Endodermal cell (in vitro differentiated cells): ENCODE measurements at regions not wholly inside any gene's neighbourhood (a gene's known extent, or its start where the extent isn't known, plus 50 kb on each side); places are given as distances from the start of the nearest gene placed in this dataset.

Experiments
- DNase-seq: peaks from one replicate; pipeline ENCODE4 v3.0.0-alpha.2; 2017
- H3K27ac ChIP-seq: 2 replicates; pipeline ENCODE4 v1.5.1; 2013; ENCODE audit warnings: mild to moderate bottlenecking, low read depth, low read length, moderate library complexity
- H3K27me3 ChIP-seq: 2 replicates; pipeline ENCODE4 v1.6.1; 2013; ENCODE audit warnings: mild to moderate bottlenecking, low read length, moderate library complexity; ENCODE audit not compliant: insufficient read depth, control insufficient read depth, poor library complexity, severe bottlenecking
- H3K36me3 ChIP-seq: 2 replicates; pipeline ENCODE4 v1.7.0; 2013; ENCODE audit warnings: mild to moderate bottlenecking, low read length, moderate library complexity; ENCODE audit not compliant: control insufficient read depth, insufficient read depth
- H3K4me1 ChIP-seq: one replicate; pipeline ENCODE4 v1.7.0; 2013; ENCODE audit warnings: low read length; ENCODE audit not compliant: control insufficient read depth, insufficient read depth
- H3K4me3 ChIP-seq: 2 replicates; pipeline ENCODE4 v1.5.1; 2013; ENCODE audit warnings: mild to moderate bottlenecking, low read length, moderate library complexity
- H3K9ac ChIP-seq: 2 replicates; pipeline ENCODE4 v1.6.1; 2013; ENCODE audit warnings: mild to moderate bottlenecking, low read length, moderate library complexity; ENCODE audit not compliant: poor library complexity, severe bottlenecking; ENCODE audit errors: extremely low read depth
- H3K9me3 ChIP-seq: 2 replicates; pipeline ENCODE4 v1.6.1; 2013; ENCODE audit warnings: mild to moderate bottlenecking, low read length, moderate library complexity; ENCODE audit not compliant: control insufficient read depth
- H3K27ac Mint-ChIP-seq: 2 replicates; pipeline ENCODE4 v1.8.0; 2020; ENCODE audit warnings: mixed read lengths
- H3K27me3 Mint-ChIP-seq: 2 replicates; pipeline ENCODE4 v1.8.0; 2021; ENCODE audit warnings: mild to moderate bottlenecking, mixed read lengths; ENCODE audit not compliant: insufficient read depth
- H3K36me3 Mint-ChIP-seq: 2 replicates; pipeline ENCODE4 v1.8.0; 2020; ENCODE audit warnings: low read depth, mixed read lengths
- H3K4me1 Mint-ChIP-seq: 2 replicates; pipeline ENCODE4 v1.8.0; 2020; ENCODE audit warnings: mixed read lengths
- H3K4me3 Mint-ChIP-seq: 2 replicates; pipeline ENCODE4 v1.8.0; 2020; ENCODE audit warnings: mild to moderate bottlenecking, moderate library complexity, mixed read lengths
- H3K9me3 Mint-ChIP-seq: 2 replicates; pipeline ENCODE4 v1.8.0; 2020; ENCODE audit warnings: mild to moderate bottlenecking, mixed read lengths
- CTCF ChIP-seq: fragments of 200-600 bp; sonication (generic); conservative IDR thresholded peaks from 2 replicates; pipeline ENCODE4 v1.5.0; 2021; ENCODE audit warnings: antibody characterized with exemption, mild to moderate bottlenecking
- WGBS, 2 experiments: methylation state at CpG; one replicate each; pipeline versions ENCODE4 v1.1.5 to v1.1.7; 2013; ENCODE audit warnings: missing lambda C conversion rate in 2 of 2, mixed read lengths in 1 of 2; ENCODE audit not compliant: insufficient coverage in 1 of 2, insufficient read length in 1 of 2; 5-methylcytosine and 5-hydroxymethylcytosine counted together

- Histone ChIP-seq H3K27ac (no peak overlapping the region), H3K4me3 (no peak overlapping the region), H3K9me3 (no peaks in the 10 kb centered on the region), H3K9ac (no peak overlapping the region), H3K27me3 (no peaks in the 10 kb centered on the region), H3K36me3 (no peaks in the 10 kb centered on the region), H3K4me1 (no peaks in the 10 kb centered on the region)
- DNase-seq = no peak
- H3K27me3 Mint-ChIP-seq = no peaks in the 10 kb centered on the region
- H3K4me3 Mint-ChIP-seq = no peak overlapping the region
- H3K9me3 Mint-ChIP-seq = no peaks in the 10 kb centered on the region
- TF ChIP-seq CTCF = no peak
- H3K4me1 Mint-ChIP-seq = no peaks in the 10 kb centered on the region
- H3K36me3 Mint-ChIP-seq = no peaks in the 10 kb centered on the region
- H3K27ac Mint-ChIP-seq = no peak overlapping the region
- 98% methylated on average over 3 of the region's 3 CpGs; no CpG with 5 or more reads in 1 of the 2 experiments for WGBS, 2 experiments
These were observed 1333.1 kb downstream of the CDH8 start for GRCh38 chr16:60703096-60703495.

GRCh38 chr16:60686824-60687223 is 1349.4 kb downstream of the CDH8 start:
- 86 to 89% methylated on average over 1 to 2 of the region's 2 CpGs for WGBS, 2 experiments
- Mint-ChIP-seq H3K36me3 (no peaks in the 10 kb centered on the region), H3K27me3 (no peaks in the 10 kb centered on the region), H3K27ac (no peak overlapping the region), H3K9me3 (no peaks in the 10 kb centered on the region), H3K4me3 (no peak overlapping the region), H3K4me1 (no peaks in the 10 kb centered on the region)
- no peaks in the 10 kb centered on the region for H3K27me3 ChIP-seq
- no peak for DNase-seq
- no peak overlapping the region for H3K9ac ChIP-seq
- peaks cover 4% of the 10 kb centered on the region for H3K9me3 ChIP-seq
- H3K36me3 ChIP-seq = no peaks in the 10 kb centered on the region
- peak; percentile 61 for TF ChIP-seq CTCF
- H3K27ac ChIP-seq = no peak overlapping the region
- no peak overlapping the region for H3K4me3 ChIP-seq
- H3K4me1 ChIP-seq = no peaks in the 10 kb centered on the region

GRCh38 chr16:60684002-60684401 is 1352.2 kb downstream of the CDH8 start:
- H3K36me3 Mint-ChIP-seq = no peaks in the 10 kb centered on the region

More at GRCh38 chr16:60684002-60684401, 1352.2 kb downstream of the CDH8 start:
- Histone ChIP-seq H3K4me3 (no peak overlapping the region), H3K27me3 (no peaks in the 10 kb centered on the region), H3K36me3 (no peaks in the 10 kb centered on the region), H3K9me3 (peaks cover 4% of the 10 kb centered on the region), H3K27ac (no peak overlapping the region), H3K9ac (no peak overlapping the region), H3K4me1 (no peaks in the 10 kb centered on the region)
- H3K4me1 Mint-ChIP-seq = peaks cover 3% of the 10 kb centered on the region
- H3K27me3 Mint-ChIP-seq = no peaks in the 10 kb centered on the region
- 56% methylated on average over 3 of the region's 4 CpGs; no CpG with 5 or more reads in 1 of the 2 experiments for WGBS, 2 experiments
- no peak overlapping the region for H3K4me3 Mint-ChIP-seq
- no peaks in the 10 kb centered on the region for H3K9me3 Mint-ChIP-seq
- no peak for TF ChIP-seq CTCF
- DNase-seq = no peak
- no peak overlapping the region for H3K27ac Mint-ChIP-seq
